NCI-H2081 (cell line): ENCODE measurements at regions not wholly inside any gene's neighbourhood (a gene's known extent, or its start where the extent isn't known, plus 50 kb on each side); places are given as distances from the start of the nearest gene placed in this dataset.
"Not testable (repeated sequence)": the region's sequence is repeated elsewhere in the genome, so short reads cannot be mapped to it uniquely, and the experiment has no call there.

Experiments
- DNase-seq, 2 experiments: peaks; one replicate each; lab custom pipeline; 2025; lab: John Stamatoyannopoulos, UW

DNA sequence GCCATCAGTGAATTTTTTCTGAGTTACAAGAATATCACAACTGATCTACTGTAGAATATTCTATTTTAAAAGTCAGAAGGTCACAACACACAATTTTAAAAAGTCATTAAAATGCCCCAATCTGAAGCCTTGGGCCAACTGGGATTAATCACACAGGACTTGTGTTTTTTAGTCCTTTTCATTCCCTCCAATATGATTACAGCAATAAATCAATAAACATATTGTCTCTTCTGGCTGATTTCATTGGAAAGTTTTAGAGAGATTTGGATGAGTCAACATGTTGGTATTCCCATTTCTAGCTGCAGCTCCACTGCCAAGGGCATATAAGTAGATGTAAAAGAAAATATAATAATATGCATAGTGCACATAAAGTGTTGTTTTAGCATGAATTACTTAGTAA lies 85.8 kb downstream of the NIBAN1 start:
- no peak for DNase-seq

DNA sequence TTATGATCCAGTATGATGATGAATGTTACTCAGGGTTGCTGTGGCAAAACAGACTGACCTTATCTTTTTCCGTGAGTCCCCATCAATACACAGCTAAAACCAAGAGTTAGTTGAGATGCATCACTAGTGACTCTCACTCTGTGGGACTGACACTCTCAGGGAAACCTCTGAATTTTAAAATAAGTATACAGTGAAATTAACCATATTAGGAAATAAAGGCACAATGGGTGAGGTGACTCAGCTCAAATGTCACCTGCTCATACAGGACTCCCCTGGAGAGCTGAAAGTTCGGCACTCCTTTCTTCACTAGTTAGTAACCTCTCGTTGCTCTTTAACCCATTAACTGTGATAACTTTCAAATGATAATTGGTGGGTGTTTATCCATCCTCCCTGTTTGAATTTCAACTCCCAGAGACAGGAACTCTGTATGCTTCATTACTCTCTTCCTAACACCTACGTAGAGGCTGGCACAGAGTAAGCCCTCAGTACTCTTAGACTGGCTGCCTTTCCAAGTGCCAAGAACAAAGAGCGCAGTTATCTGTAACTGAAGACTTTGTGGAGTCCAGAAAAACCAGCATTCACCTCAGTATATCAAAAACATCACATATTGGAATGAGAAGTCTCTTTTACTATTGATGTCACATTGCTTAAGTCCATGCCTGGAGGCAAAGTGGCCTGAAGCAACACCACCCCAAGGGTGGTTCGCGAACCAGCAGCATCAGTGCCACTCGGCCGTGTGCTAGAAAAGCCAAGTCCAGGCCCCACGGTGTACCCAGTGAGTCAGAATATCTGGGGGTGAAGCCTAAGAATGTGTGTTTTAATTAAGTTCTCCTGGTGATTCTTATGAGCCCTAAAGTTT lies 91.1 kb downstream of the NIBAN1 start:
- no peak for DNase-seq

GRCh38 chr1:184881941-184882913 lies 92.1 kb downstream of the NIBAN1 start:
- DNase-seq: no peak

DNA sequence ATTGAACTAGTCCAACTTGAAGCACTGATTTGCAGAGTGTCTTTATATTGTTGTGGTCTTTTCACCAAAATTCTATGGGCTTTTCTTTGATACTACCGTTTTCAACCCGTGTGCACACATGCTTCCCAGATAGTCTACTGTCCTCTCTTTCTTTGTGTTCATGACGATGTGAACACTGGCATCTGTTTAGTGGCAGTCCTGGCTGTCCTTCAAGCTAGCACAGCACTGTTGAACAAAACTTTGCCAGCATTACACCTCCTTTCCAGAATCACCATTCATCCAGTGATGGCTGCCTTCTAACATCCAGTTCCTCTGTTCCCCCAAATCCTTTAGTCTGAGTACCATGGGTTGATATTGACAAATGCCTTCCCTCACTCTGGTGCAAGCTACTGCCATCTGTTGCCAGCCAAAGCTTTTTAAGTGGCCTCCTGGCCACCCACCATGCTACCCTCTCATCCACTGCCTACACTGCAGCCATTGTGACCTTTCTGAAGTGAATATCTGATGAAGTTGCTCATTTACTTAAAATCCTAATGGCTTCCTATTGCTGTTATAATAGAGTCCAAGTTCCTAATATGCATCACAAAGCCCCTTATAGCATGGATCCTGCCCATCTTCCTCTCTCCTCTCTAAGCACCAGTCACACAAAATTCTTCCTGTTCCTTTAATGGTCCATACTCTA lies 94.3 kb downstream of the NIBAN1 start:
- DNase-seq: no peak

DNA sequence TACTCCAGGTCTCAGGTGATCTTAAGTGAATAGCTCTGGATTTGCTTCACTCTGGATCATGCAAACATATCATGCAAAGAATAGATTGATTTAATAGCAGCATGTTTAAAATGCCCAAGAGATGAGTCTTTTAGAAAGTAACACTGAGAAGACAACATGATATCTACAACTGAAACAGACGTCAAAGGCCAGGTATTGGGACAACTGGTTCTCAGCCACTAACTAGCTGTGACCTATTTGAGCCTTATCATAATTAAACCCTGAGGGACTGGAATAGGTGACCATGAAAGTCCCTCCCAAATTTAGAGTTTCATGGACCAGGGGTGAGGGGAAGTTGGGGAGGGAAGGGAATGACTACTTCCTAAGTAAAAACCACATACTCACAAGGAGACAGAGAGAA lies 95.7 kb downstream of the NIBAN1 start:
- no peak for DNase-seq

GRCh38 chr1:184878002-184878401 lies 96.3 kb downstream of the NIBAN1 start:
- no peak for DNase-seq

DNA sequence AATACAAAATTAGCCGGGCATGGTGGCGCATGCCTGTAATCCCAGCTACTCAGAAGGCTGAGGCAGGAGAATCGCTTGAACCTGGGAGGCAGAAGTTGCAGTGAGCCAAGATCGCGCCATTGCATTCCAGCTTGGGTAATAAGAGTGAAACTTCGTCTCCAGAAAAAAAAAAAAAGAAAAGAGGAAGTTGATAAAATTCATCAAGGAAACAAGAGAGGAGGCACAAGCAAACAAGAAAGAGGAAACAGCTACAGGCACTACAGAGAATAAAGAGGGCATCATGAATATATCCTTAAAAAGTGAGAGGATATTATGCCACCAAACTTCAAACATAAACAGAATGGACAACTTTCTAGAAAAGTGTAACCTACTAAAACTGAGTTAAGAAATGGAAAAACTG lies 98.3 kb downstream of the NIBAN1 start:
- DNase-seq: not testable (repeated sequence)

GRCh38 chr1:184875218-184875617 lies 99.1 kb downstream of the NIBAN1 start:
- no peak for DNase-seq

- DNase-seq: no peak
Measured at GRCh38 chr1:184870319-184870718, 104.0 kb downstream of the NIBAN1 start.

DNA sequence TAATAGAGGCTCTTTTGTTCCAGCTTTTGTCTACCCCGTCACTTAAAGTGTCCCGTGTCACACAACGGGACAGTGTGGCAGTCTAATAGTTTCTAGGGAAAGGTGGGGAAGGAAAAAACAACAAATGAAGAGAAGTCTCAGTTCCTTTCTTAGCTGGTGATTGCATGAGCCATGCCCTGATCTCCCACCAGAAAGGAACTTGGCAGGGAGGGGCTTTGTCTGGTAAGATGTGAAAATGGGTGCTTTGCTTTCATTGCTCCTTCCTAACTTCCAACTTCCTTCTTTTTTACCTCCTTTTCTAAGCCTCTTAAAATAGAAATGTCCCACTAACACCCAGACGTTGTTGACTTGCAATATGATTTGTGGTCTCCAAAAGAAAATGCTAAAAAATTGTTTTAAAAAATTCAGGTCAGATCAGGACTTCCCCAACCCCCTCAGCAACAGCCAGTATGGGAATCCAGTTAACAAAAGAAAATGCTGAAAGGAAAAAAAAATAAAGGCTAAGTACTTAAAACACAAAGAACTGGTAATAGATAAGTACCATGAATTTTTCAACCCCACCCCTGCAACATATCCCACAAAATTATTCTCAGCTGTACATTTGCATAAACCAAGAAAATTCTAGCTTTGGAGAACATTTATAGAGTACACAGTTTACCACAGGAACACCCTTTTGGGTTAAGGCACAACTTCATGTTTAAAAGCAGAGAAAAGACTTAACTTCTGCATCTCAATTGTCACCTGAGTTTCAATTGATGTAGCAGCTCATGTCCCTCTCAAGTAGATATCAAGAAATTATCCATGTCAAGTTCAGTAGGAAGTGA lies 106.2 kb downstream of the NIBAN1 start:
- no peak for DNase-seq

- DNase-seq: no peak
Measured at GRCh38 chr1:184866991-184867788, 107.1 kb downstream of the NIBAN1 start.

- DNase-seq: no peak
Measured at GRCh38 chr1:184866586-184866985, 107.7 kb downstream of the NIBAN1 start.

DNA sequence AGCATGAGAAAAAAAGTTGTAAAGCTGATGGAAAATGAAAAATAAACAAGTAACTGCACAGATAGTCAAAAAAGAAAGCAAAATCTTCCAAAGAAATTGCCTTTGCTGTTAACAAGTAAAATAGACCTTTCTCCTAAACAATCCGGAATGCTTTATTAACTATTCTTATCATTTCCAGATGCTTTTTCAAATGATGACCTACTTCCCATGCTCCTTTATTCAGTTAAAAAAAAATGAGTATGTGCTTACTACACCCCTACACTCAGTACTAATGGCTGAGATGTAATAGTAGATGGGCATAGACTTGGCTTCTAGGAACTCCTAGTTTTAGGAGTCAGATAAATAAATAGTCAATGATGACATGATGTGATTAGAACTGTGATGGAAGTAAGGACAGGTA lies 108.5 kb downstream of the NIBAN1 start:
- no peak for DNase-seq

GRCh38 chr1:184861755-184862336 lies 107.2 kb upstream of the EDEM3 start:
- DNase-seq: no peak

DNA sequence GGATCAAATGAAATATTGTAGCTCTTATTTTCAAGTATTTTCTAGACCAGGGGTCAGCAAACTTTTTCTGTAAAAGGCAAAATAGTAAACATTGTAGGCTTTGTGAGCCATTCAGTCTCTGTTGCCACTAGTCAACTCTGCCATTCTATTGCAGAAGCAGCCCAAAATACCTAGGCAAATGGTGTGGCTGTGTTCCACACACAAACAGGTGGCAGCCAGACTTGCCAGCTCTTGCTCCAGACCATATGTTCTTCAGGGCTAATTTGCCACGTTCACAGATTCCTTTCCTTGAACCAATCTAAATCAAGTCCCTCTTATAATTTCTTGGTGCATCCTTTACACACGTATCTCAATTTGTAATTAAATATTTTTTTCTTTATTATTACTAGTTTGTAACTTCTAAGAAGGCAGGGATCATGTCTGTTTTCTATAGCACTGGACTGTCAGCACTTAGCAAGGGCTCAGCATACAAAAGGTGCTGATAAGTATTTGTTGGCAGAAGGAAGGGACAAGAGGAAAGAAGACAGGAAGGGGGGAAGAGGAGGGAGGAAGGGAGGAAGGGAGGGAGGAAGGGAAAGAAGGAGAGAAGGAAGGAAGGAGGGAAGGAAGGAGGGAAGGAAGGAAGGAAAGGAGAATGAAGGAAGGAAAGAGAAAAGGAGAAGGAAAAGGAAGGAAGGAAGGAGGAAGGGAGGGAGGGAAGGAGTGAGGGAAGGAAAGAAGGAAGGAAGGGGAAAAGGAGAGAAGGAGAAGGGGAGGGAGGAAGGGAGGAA lies 106.5 kb upstream of the EDEM3 start:
- no peak for DNase-seq

- DNase-seq: no peak
Measured at GRCh38 chr1:184860535-184860934, 105.9 kb upstream of the EDEM3 start.

- no peak for DNase-seq
Measured at GRCh38 chr1:184859381-184860105, 104.9 kb upstream of the EDEM3 start.

DNA sequence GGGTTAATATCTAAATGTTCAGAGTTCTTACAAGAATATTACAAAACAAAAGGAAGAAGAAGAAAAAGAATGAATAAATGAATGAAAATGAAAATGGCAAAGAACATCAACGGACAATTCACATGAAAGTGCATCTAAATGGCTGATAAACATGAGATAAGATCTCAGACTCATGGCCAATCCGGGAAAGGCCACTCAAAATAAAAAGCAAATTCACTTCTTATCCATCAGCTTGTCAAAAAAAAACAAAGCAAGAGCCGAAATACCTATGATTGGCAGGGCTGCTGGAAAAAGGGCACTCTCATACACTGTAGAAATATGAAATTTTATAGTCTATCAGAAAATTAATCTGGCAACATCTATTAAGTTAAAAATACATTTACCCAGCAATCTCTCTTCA lies 103.6 kb upstream of the EDEM3 start:
- no peak for DNase-seq
